GM20431 (cell line): ENCODE measurements at regions not wholly inside any gene's neighbourhood (a gene's known extent, or its start where the extent isn't known, plus 50 kb on each side); places are given as distances from the start of the nearest gene placed in this dataset.

Source experiments
- in situ Hi-C: fragments of 300-500 bp; cut with MseI, MboI; formaldehyde crosslinking; loops from one replicate; pipeline ENCODE4 v1.15.0; 2020; ENCODE audit warnings: low sequenced_read_pairs; ENCODE audit not compliant: unreplicated experiment

DNA sequence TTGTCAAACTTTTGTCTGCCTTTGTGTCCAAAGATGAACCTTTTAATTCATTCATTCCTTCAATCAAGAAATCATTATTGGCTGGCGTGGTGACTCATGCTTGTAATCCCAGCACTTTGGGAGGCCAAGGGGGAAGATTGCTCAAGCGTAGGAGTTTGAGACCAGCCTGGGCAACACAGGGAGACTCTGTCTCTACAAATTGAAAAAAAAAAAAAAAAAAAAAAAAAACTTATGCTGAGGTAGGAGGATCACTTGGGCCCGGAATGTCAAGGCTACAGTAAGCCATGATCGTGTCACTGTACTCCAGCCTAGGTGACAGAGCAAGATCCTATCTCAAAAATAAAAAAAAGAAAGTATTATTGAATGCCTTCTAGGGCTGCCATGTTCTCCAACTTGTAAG lies 51.3 kb upstream of the CXADR start:
- in situ Hi-C loops: no loop called here

DNA sequence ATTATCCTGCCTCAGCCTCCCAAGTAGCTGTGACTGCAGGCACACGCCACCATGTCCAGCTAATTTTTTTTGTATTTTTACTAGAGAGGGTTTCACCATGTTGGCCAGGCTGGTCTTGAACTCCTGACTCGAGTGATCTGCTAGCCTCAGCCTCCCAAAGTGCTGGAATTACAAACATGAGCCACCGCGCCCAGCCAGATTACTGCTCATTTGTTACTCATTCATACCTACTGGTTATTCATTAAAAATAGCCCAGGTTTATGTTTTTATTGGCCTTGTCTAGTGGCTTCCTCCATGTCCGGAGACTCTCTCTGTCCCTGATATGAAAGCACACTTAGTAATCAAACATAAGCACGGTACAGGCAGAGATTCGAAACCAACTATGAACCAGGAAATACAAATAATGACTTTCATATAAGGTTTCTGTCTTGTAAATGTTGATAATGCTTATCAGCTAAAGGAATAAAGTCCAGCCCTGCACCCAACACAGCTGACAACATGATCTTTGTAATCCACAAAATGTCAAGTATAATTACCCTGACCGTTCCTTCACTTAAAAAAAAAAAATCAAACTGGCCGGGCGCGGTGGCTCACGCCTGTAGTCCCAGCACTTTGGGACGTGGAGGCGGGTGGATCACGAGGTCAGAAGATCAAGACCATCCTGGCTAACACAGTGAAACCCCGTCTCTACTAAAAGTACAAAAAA lies 50.4 kb upstream of the CXADR start:
- in situ Hi-C loops: no loop called here
